Mesothelial cell of epicardium (in vitro differentiated cells): ENCODE measurements at regions not wholly inside any gene's neighbourhood (a gene's known extent, or its start where the extent isn't known, plus 50 kb on each side); places are given as distances from the start of the nearest gene placed in this dataset.

Source experiments
- DNase-seq, 2 experiments: peaks; one replicate each; pipeline ENCODE4 v3.0.0; 2021; ENCODE audit warnings: low spot score in 2 of 2; ENCODE audit not compliant: unreplicated experiment in 2 of 2
- H3K27ac Mint-ChIP-seq: 2 replicates; pipeline ENCODE4 v1.8.0; 2021; ENCODE audit warnings: mixed read lengths
- H3K27me3 Mint-ChIP-seq: 2 replicates; pipeline ENCODE4 v1.8.0; 2021; ENCODE audit warnings: low read depth, mixed read lengths
- H3K36me3 Mint-ChIP-seq: 2 replicates; pipeline ENCODE4 v1.8.0; 2021; ENCODE audit warnings: mixed read lengths
- H3K4me1 Mint-ChIP-seq: 2 replicates; pipeline ENCODE4 v1.8.0; 2021; ENCODE audit warnings: mixed read lengths
- H3K4me3 Mint-ChIP-seq: 2 replicates; pipeline ENCODE4 v1.8.0; 2021; ENCODE audit warnings: mild to moderate bottlenecking, moderate library complexity, mixed read lengths
- H3K9me3 Mint-ChIP-seq: 2 replicates; pipeline ENCODE4 v1.8.0; 2021; ENCODE audit warnings: mixed read lengths
- CTCF ChIP-seq: fragments of 200-600 bp; sonication (generic); IDR thresholded peaks from one replicate; pipeline ENCODE4 v1.5.0; 2021; ENCODE audit warnings: antibody characterized with exemption; ENCODE audit not compliant: unreplicated experiment

- Mint-ChIP-seq H3K9me3 (no peaks in the 10 kb centered on the region), H3K36me3 (no peaks in the 10 kb centered on the region), H3K27ac (no peak overlapping the region), H3K4me3 (no peak overlapping the region), H3K27me3 (no peaks in the 10 kb centered on the region), H3K4me1 (peaks cover 8% of the 10 kb centered on the region)
- DNase-seq: no peak
- TF ChIP-seq CTCF: no peak
Observed at GRCh38 chr5:29016067-29016466, 1977.7 kb upstream of the CDH9 start.

- DNase-seq: no peak
- TF ChIP-seq CTCF: no peak
- H3K4me3 Mint-ChIP-seq: no peak overlapping the region
- no peaks in the 10 kb centered on the region for H3K27me3 Mint-ChIP-seq
- H3K36me3 Mint-ChIP-seq: no peaks in the 10 kb centered on the region
- H3K27ac Mint-ChIP-seq: no peak overlapping the region
- H3K9me3 Mint-ChIP-seq: no peaks in the 10 kb centered on the region
- peaks cover 8% of the 10 kb centered on the region for H3K4me1 Mint-ChIP-seq
Observed at GRCh38 chr5:29015523-29015922, 1977.1 kb upstream of the CDH9 start.

GRCh38 chr5:29005386-29005785, 1967.0 kb upstream of the CDH9 start:
- TF ChIP-seq CTCF: no peak
- Mint-ChIP-seq H3K4me3 (no peak overlapping the region), H3K36me3 (no peaks in the 10 kb centered on the region), H3K27ac (no peak overlapping the region), H3K27me3 (no peaks in the 10 kb centered on the region), H3K9me3 (no peaks in the 10 kb centered on the region), H3K4me1 (no peaks in the 10 kb centered on the region)
- no peak for DNase-seq

- peaks cover 4% of the 10 kb centered on the region for H3K4me1 Mint-ChIP-seq
- no peaks in the 10 kb centered on the region for H3K9me3 Mint-ChIP-seq
- H3K36me3 Mint-ChIP-seq: no peaks in the 10 kb centered on the region
- TF ChIP-seq CTCF: no peak
- H3K27ac Mint-ChIP-seq: no peak overlapping the region
- DNase-seq: no peak
- no peak overlapping the region for H3K4me3 Mint-ChIP-seq
- no peaks in the 10 kb centered on the region for H3K27me3 Mint-ChIP-seq
Observed at GRCh38 chr5:29002481-29002880, 1964.1 kb upstream of the CDH9 start.

GRCh38 chr5:29001666-29002065, 1963.3 kb upstream of the CDH9 start:
- H3K4me3 Mint-ChIP-seq: no peak overlapping the region
- H3K27me3 Mint-ChIP-seq: no peaks in the 10 kb centered on the region
- no peak for TF ChIP-seq CTCF
- peaks cover 5% of the 10 kb centered on the region for H3K4me1 Mint-ChIP-seq
- DNase-seq: no peak
- peaks cover 3% of the 10 kb centered on the region for H3K9me3 Mint-ChIP-seq
- no peak overlapping the region for H3K27ac Mint-ChIP-seq
- peaks cover 1% of the 10 kb centered on the region for H3K36me3 Mint-ChIP-seq

- no peak overlapping the region for H3K4me3 Mint-ChIP-seq
- H3K36me3 Mint-ChIP-seq: no peaks in the 10 kb centered on the region
- H3K9me3 Mint-ChIP-seq: peaks cover 34% of the 10 kb centered on the region
- no peaks in the 10 kb centered on the region for H3K4me1 Mint-ChIP-seq
- no peaks in the 10 kb centered on the region for H3K27me3 Mint-ChIP-seq
- TF ChIP-seq CTCF: no peak
- no peak overlapping the region for H3K27ac Mint-ChIP-seq
- no peak for DNase-seq
Observed at GRCh38 chr5:28984639-28985038, 1946.3 kb upstream of the CDH9 start.
